ENCODE measurements at regions not wholly inside any gene's neighbourhood (a gene's known extent, or its start where the extent isn't known, plus 50 kb on each side); places are given as distances from the start of the nearest gene placed in this dataset.

GRCh38 chr9:106626936-106627335, 236.0 kb upstream of the ZNF462 start:
- ATAC-seq: no peak
- Histone ChIP-seq H3K4me3 (no peak overlapping the region), H3K4me1 (no peaks in the 10 kb centered on the region), H3K27ac (no peak overlapping the region), H3K36me3 (ENCODE audit: insufficient read depth in 1 of 2, low read depth in 1 of 2) (no peaks in the 10 kb centered on the region), H3K9me3 (no peaks in the 10 kb centered on the region), H3K27me3 (ENCODE audit: insufficient read depth in 3 of 3, low read length in 2 of 3) (no peaks in the 10 kb centered on the region)
- intact Hi-C loops (cut with DNase I): no loop called here
- no peak for DNase-seq
- WGBS, 3 donors: 84 to 89% (median 85%) methylated on average over 6 of the region's 6 CpGs
- TF ChIP-seq CTCF (IDR thresholded peaks at IDR 0.05): no peak

DNA sequence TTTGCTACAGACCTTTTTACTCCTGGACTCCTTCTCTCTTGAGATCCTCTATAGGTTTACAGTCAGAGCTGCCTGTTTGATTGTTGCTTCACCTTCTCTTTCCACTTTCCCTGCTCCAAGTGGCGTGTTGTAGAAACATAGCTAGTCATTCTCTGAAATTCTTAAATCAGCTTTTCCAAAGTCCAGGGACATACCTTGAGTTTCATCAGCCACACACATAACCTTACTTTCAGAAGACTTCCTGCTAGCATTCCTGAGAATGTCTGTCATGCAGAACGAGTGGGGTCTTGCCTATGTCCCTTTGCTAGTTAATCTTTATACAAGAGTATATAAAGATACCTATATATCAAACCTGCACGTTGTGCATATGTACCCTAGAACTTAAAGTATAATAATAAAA, 230.3 kb upstream of the ZNF462 start:
- DNase-seq (no peak), ATAC-seq (no peak)
- no peaks in the 10 kb centered on the region for H3K36me3 ChIP-seq (ENCODE audit: insufficient read depth in 1 of 2, low read depth in 1 of 2)
- H3K27ac ChIP-seq: no peak overlapping the region
- H3K27me3 ChIP-seq (ENCODE audit: insufficient read depth in 3 of 3, low read length in 2 of 3): no peaks in the 10 kb centered on the region
- H3K9me3 ChIP-seq: no peaks in the 10 kb centered on the region
- intact Hi-C loops (cut with DNase I): no loop called here
- TF ChIP-seq CTCF (IDR thresholded peaks at IDR 0.05): no peak
- no peak overlapping the region for H3K4me3 ChIP-seq
- WGBS, 3 donors: 75 to 87% (median 85%) methylated on average over 3 of the region's 3 CpGs
- H3K4me1 ChIP-seq: no peaks in the 10 kb centered on the region

DNA sequence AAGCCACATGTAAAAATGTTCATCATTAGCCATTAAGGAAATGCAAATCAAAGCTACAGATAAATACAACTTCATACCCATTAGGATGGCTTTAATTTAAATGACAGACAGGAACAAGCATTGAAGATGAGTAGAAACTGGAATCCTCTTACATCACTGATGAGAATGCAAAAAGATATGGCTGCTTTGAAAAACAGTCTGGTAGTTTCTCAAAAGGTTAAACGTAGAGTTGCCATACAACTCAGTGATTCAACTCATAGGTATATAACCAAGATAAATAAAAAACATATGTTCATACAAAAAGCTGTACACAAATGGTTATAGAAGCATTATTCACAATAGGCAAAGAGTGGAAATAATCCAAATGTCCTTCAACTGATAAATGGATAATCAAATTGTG, 228.8 kb upstream of the ZNF462 start:
- Histone ChIP-seq H3K4me3 (no peak overlapping the region), H3K27me3 (ENCODE audit: insufficient read depth in 3 of 3, low read length in 2 of 3) (no peaks in the 10 kb centered on the region), H3K9me3 (no peaks in the 10 kb centered on the region), H3K36me3 (ENCODE audit: insufficient read depth in 1 of 2, low read depth in 1 of 2) (no peaks in the 10 kb centered on the region), H3K4me1 (peaks cover 2% of the 10 kb centered on the region), H3K27ac (no peak overlapping the region)
- no peak for TF ChIP-seq CTCF (IDR thresholded peaks at IDR 0.05)
- 78 to 89% (median 82%) methylated on average over 1 of the region's 1 CpG for WGBS, 3 donors
- ATAC-seq: no peak
- intact Hi-C loops (cut with DNase I): no loop called here
- no peak for DNase-seq

DNA sequence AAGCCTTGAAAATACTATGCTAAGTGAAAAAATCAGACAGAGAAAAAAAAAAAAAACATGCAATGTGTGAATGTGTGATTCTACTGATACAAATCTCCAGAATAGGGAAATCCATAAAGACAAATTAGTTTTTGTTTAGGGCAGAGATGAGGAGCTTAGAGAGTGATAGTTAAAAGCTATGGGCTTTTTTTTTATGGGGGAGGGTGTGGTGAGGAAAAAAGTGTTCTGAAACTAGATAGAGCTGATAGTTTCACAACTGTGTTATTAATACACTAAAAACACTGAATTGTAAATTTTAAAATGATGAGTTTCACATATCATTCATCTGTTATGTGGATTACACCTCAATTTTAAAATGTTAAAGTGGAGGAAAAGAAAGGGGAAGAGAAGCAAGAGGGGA, 228.3 kb upstream of the ZNF462 start:
- no peak for TF ChIP-seq CTCF (IDR thresholded peaks at IDR 0.05)
- no peak overlapping the region for H3K4me3 ChIP-seq
- ATAC-seq (no peak), DNase-seq (no peak)
- no peaks in the 10 kb centered on the region for H3K27me3 ChIP-seq (ENCODE audit: insufficient read depth in 3 of 3, low read length in 2 of 3)
- peaks cover 2% of the 10 kb centered on the region for H3K4me1 ChIP-seq
- no peaks in the 10 kb centered on the region for H3K36me3 ChIP-seq (ENCODE audit: insufficient read depth in 1 of 2, low read depth in 1 of 2)
- intact Hi-C loops (cut with DNase I): no loop called here
- H3K27ac ChIP-seq: no peak overlapping the region
- no peaks in the 10 kb centered on the region for H3K9me3 ChIP-seq

GRCh38 chr9:106637486-106637885, 225.5 kb upstream of the ZNF462 start:
- Histone ChIP-seq H3K36me3 (ENCODE audit: insufficient read depth in 1 of 2, low read depth in 1 of 2) (no peaks in the 10 kb centered on the region), H3K9me3 (no peaks in the 10 kb centered on the region)
- TF ChIP-seq CTCF (IDR thresholded peaks at IDR 0.05): no peak

More at GRCh38 chr9:106637486-106637885, 225.5 kb upstream of the ZNF462 start:
- H3K27ac ChIP-seq: no peak overlapping the region
- no peak for DNase-seq
- H3K4me3 ChIP-seq: no peak overlapping the region
- intact Hi-C loops (cut with DNase I): no loop called here
- 22 to 46% (median 28%) methylated on average over 4 of the region's 4 CpGs for WGBS, 3 donors
- ATAC-seq: peak in 1 of 4 donors; percentile 21
- H3K27me3 ChIP-seq (ENCODE audit: insufficient read depth in 3 of 3, low read length in 2 of 3): no peaks in the 10 kb centered on the region
- H3K4me1 ChIP-seq: peaks cover 2% of the 10 kb centered on the region

Data from psoas muscle (tissue), 7 donors.